Prostate gland (tissue), 2 donors: ENCODE measurements at regions not wholly inside any gene's neighbourhood (a gene's known extent, or its start where the extent isn't known, plus 50 kb on each side); places are given as distances from the start of the nearest gene placed in this dataset.

Experiments
- CTCF ChIP-seq, 4 experiments: fragments of 200-600 bp in 2 of 4; fragments of 450-650 bp in 2 of 4; sonication (generic) in 2 of 4; IDR thresholded peaks; 1 replicate in 3 of 4; 2 replicates in 1 of 4; pipeline ENCODE4 v1.5.1; 2016 to 2019; ENCODE audit warnings: antibody characterized with exemption in 4 of 4, mild to moderate bottlenecking in 2 of 4, moderate library complexity in 2 of 4
- POLR2AphosphoS5 ChIP-seq: sonication (generic); formaldehyde crosslinking; IDR thresholded peaks from one replicate; pipeline ENCODE4 v1.6.1; 2017; ENCODE audit warnings: antibody characterized with exemption

GRCh38 chr2:136247204-136247950 lies 129.4 kb upstream of the CXCR4 start:
- no peak for TF ChIP-seq CTCF (IDR thresholded peaks at IDR 0.05)
- TF ChIP-seq POLR2AphosphoS5 = no peak
